Lower leg skin (tissue), 3 donors: ENCODE measurements at regions not wholly inside any gene's neighbourhood (a gene's known extent, or its start where the extent isn't known, plus 50 kb on each side); places are given as distances from the start of the nearest gene placed in this dataset.

Experiments used
- CTCF ChIP-seq, 3 donors: fragments of 450-650 bp; IDR thresholded peaks; one replicate each; pipeline ENCODE4 v1.5.1; 2016; ENCODE audit warnings: antibody characterized with exemption in 3 of 3, mild to moderate bottlenecking in 3 of 3, moderate library complexity in 2 of 3
- POLR2A ChIP-seq, 2 donors: fragments of 450-650 bp; IDR thresholded peaks; one replicate each; pipeline ENCODE4 v1.6.1; 2016 to 2017; ENCODE audit warnings: antibody characterized with exemption in 2 of 2, mild to moderate bottlenecking in 1 of 2, moderate library complexity in 1 of 2

DNA sequence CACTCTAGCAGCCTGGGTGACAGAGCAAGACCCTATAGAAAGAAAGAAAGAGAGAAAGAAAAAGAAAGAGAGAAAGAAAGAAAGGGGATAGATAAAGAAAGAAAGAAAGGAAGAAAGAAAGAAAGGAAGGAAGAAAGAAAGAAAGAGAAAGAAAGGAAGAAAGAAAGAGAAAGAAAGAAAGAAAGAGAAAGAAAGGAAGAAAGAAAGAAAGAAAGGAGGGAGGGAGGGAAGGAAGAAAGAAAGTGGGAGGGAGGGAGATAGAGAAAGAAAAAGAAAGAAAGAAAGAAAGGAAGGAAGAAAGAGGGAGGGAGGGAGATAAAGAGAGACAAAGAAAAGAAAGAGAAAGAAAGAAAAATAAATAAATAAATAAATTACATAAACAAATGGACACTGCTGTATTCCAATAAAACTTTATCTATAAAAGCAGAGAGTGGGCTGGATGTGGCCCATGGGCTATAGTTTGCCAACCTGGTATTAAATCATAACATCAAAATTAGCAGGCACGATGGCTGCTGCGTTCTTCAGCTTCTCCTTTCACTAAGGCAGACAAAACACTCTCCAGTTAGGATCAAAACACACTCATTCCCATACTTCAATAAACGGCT lies 165.0 kb downstream of the ZNF674 start:
- TF ChIP-seq CTCF (IDR thresholded peaks at IDR 0.05), result no peak
- no peak for TF ChIP-seq POLR2A (IDR thresholded peaks at IDR 0.05)
